Stimulated activated CD8-positive, alpha-beta memory T cell treated with anti-CD3 and anti-CD28 coated beads, Interleukin-15, amount 100 ng/mL, for 48 hours (primary cell): ENCODE measurements at regions not wholly inside any gene's neighbourhood (a gene's known extent, or its start where the extent isn't known, plus 50 kb on each side); places are given as distances from the start of the nearest gene placed in this dataset.

Experiments
- DNase-seq, 2 donors: peaks; one replicate each; pipeline ENCODE4 v3.0.0-alpha.2; 2020; ENCODE audit warnings: low read depth in 2 of 2

DNA sequence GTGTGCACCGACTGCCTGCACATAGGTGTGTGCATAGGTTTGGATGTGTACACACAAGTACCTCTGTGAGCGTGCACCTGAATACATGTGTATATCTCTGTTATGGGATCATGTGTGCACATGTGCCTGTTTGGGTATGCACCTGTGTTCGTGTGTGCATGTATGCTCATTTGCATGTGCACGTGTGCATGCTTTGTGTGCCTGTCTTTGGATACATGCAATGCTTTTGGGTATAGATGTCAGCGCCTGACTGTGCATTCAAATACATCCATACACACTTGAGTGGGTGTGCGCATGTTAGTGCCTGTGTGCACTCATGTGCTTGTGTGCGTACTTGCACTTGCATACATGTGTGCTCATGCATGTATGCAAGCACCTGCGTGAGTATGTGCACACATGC is 258.1 kb downstream of the IRX2 start:
- no peak for DNase-seq

DNA sequence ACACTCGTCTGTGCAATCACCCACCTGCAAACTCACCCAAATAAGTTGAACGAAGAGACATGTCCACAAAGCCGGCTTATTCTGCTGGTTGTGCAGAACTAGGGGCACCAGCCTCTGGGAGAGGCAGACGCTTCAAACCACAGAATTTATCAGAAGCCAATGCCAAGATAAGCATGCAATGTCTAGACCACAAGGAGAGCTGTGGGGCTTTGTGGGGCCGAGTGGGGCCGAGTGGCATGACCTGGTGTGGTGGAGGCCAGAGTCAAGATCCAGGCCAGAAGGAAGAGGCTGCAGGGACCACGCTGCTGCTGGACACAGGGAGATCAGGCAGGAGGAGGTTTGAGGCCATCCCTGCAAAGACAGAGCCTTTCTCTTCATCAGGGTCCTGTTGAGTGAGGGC is 259.0 kb downstream of the IRX2 start:
- DNase-seq: no peak

DNA sequence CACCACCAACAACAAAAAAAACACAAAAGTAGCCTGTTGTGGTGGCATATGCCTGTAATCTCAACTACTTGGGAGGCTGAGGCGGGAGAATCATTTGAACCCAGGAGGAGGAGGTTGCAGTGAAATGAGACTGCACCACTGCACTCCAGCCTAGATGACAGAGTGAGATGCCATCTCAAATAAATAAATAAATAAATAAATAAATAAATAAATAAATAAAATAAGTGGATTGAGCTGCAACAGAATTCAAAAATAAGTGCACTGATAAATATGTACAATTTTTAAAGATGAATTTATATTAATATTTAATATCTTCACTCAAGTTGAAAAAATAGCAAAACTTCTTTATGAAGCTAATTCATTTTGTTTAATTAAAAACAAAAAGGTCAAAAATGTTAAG is 259.6 kb downstream of the IRX2 start:
- no peak for DNase-seq

DNA sequence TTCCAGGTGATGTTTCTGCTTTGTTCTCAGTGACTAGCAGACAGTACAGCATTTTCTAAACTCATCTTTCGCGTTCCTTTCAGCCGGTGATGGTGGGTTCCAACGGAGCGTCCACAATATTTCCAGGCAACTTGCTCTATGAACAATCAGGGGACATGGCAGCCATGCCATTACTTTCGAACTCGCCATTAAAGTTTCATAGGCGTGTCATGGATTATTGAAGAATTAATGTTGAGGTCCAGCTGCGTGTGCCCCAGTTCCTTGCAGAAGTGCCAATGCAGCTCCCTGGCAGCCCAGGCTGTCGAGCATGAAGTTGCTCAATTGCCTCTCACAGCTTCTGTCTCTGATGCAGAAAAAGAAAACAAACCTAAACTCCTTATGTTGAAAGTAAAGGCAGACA is 262.2 kb downstream of the IRX2 start:
- no peak for DNase-seq

DNA sequence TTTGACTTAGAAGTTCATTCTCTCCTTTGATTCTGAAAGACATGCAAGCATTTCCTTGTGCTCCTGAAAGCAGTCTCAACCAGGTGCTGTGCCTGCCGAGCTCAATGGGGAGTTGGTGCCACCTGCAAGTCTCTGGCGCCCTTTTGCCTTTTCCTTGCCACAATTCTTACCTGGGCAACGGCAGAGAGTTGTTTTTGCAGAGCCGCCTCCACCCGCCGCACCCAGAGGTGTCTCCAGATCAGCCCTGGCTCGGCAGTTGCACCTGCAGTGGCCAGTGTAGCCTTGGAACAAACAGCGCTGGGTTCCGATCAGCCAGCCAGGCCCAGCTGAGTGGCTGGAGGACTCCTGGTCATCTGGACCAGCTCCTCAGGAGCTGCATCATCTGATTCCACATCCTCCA is 262.9 kb downstream of the IRX2 start:
- DNase-seq: no peak

DNA sequence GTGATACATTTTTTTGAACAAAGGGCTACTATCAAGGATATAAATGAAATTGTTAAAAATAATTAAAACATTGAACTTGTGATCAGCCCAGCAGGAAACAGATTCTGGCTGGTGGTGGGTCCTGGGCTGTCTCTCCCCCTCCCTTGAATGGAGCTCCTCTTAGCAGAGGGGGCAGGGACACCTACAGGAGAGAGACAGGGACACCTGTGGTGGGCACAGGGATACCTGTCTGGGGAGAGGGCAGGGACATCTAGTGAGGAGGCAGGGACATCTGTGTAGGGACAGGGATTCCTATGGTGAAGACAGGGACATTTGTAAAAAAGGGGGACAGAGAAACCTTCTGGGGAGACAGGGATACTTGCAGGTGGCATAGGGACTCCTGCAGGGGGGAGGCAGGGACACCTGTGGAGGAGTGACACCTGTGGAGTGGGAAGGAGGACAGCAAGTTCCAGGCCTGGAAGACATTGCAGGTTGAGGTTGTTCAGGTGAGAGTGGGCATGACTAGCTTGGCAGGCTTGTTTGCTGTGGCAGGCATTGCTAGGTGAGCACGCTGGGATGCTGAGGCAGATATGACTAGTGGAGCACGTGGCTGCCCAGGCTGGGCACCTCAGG is 264.2 kb downstream of the IRX2 start:
- no peak for DNase-seq

DNA sequence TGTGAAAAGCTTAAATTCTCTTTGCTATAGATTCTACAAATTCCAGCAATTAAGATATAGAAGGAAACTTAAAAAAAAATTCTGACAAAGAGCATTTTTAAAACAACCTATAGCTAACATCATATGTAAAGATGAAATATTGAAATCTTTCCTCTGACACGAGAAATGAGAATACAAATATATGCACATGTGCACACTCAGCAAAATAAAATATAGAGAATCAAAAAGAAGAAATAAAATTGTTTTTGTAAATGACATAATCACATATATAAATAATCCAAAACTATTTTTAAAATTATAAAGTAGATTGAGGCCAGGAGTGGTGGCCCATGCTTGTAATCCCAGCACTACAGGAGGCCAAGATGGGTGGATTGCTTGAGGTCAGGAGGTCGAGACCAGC is 265.1 kb downstream of the IRX2 start:
- DNase-seq: no peak

DNA sequence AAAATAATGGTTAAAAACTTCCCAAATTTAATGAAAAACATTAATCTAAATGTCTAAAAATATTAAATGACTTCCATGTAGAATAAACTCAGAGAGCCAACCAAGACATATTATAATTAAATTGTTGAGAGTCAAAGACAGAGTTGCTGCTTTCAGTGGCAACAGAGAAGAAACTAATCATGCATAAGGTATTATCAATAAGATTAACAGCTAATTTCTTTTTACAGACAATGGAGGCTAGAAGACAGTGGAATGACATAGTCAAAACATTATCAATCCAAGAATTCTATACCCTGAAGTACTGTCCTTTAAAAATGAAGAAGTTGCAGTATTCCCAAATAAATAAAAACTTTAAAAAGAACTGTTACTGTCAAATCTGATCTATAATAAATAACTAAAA is 268.7 kb downstream of the IRX2 start:
- DNase-seq: no peak

DNA sequence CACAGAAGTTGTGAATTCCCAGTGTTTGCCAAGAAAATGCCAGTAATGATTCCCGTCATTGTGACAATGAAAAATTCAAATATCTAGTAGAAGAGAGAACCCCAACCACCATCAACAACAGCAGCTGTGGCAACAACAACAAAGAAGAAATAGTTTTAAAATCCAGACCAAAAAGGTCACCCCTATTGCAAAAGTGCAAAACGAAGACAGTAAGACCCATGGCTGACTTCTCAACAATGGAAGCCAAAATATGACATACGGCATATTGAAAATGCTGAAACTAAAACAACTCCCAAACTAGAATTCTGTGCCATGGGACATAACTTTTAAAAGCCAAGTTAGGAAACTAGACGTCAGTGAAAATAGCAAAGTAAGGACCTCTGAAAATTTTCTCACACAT is 270.6 kb downstream of the IRX2 start:
- DNase-seq: no peak

DNA sequence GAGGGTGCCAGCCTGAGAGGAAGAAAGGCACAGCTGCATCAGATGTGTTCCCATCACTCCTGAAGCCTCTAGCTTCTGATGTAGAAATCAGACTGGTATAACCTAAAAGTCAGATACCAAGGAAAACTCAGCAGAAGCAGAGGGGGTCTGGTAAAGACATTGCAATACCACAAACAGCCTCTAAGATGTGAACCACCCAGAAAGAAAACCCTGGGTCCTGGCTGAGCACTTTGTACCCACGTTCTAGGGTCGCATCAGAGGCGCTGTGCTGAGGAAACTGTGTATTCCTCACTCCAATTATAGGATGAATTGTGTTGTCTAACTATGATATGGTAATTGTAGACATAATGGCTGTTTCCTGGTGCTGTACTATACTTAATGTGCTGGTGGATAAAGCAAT is 275.6 kb downstream of the IRX2 start:
- no peak for DNase-seq

DNA sequence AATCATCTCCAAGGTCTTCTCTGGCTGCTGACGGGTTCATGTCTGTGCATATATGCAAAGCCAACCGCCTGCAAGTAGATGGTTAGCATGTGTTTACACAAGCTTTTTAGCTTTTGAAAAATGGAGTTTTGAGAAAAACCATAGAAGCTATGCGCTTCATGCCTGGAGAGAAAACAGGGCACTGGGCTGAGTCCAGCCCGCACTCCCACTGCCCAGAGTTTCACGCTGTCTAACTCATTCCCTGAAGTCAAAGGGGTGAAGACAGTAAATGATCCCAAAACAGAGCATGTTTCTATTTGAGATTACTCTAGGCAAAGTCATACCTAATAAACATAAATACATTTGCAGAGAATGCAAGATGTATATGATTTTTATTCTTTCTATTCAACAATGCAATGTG is 278.8 kb downstream of the IRX2 start:
- DNase-seq: no peak

DNA sequence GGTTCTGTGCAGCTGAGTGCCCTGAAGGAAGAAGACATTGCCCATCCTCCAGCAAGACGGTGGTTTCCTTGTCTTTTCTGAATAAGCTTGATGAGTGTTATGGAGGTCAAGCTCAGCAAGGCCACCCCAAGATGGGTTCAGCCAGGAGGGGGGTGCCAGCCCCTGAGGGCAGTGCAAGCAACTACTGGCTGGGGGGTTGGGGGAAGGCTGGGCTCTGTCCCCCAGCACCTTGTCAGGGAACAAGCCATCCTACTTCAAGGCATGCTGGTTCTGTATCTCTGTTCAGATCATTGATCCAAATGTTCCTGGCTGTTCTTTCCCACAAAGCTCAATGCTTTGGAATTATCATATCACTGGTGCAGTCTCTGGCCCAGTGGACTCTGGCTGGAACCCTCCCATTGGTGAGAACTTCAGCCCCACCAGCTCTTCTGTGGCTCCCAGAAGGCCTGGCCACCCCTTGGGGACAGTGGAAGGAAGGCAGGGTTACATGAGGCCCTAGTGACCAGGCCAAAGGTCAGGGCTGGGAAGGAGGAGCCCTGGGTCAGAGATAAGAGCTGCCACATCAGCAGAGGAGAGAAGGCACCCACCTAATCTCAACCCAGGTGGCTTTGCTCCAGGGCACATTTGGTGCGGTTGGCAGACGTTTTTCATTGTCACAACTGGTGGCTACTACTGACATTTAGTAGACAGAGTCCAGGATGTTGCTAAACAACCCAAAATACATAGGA is 280.2 kb downstream of the IRX2 start:
- no peak for DNase-seq

DNA sequence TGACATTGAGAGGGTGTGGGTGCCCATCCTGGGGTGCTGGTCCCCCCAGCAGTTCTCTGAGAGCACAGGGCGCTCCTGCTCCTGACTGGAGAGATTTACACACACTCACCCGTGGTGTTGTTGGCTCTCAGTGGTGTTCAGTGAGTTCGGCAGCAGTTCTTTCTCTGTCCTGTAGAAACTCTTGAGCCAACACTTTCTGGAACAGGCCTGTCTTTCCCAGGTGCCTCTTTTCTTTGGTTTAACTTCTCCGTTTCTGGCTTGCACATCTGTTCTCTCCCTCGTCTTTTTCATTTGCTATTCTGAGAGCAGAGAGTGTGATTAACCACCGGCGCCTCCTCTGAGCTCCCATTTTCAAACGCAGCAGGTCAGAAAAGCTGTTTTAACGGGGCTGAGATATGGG is 284.5 kb downstream of the IRX2 start:
- no peak for DNase-seq

DNA sequence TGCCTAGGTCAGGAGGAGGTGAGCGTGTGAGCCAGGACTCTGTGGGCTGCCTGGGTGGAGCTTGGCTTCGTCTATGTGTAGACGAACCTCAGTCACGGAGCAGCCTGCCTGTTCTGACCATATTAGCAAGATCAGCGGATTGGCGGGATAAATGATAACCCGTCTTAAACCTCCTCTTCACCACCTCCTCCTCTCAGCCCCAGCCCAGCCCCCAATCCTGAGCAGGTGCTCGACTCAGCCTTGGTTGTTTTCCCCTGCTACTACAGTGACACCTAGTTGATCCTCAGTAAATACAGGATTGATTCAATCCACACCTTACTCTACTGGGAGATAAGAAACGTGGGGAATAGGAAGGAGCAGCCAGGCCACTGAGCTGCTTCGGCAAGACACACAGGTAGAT is 286.1 kb downstream of the IRX2 start:
- DNase-seq: no peak

DNA sequence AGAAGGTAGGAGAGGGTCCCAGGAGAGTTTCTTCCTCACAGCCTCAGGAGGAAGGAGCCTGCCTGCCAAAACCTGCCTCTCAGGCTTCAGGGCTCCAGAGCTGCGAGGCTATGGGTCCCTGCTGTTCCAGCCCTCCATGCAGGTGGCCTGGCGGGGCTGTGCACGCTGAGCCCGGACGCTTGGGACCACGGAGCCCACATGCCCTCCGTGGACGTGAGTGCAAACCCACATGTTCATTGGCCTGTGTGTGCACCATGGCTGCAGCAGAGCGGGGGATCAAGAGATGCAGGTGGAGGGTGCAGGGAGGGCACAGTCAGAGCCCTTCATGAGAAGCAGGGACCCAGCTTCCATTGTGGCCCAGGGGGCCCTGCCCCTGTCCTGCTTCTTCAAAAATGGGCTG is 287.3 kb downstream of the IRX2 start:
- DNase-seq: no peak

DNA sequence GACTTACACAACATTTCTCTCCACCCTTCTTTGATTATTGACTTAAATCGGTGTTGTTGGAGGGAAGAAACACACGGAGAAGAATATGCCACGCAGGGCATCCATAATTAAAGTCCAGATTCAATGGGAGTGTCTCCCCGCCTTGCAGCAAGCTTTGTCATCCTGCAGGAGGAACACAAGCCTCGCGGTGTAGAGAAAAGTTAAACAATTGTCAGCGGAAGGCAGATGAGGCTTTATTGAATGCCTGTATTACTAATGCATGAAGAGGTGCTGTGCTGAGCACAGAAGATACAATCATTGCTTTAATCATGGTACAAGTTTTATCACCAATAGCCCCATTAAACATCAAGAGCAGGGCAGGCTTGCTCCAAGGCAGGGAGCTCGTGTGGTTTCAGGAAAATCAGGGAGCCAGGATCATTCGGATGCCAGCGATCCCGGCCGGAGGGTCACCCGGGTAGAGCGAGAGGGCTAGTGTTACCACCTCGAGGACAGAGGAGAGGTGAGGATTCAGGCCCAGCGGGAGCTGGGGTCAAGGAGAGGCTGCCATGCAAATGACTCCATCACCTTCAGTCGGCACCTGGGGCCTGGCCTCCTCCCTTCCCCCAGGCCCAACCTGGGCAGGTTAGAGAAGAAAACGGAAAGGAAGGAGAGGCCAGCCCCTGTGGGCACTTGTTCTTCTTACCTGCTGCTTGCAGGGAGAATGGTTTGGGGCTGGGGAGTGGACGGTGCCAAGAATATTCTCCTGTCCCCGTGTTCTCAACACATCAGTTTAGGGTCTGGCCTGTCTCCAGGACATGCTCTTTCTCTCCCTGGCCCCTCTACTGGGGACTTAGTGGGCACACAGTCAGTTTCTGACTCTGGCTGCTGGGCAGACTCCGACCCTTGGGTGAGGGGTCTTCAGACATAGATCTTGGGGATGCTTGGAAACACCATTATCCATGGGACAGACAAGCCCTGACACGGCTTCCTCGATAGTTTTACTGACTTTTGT is 289.5 kb downstream of the IRX2 start:
- DNase-seq: no peak

DNA sequence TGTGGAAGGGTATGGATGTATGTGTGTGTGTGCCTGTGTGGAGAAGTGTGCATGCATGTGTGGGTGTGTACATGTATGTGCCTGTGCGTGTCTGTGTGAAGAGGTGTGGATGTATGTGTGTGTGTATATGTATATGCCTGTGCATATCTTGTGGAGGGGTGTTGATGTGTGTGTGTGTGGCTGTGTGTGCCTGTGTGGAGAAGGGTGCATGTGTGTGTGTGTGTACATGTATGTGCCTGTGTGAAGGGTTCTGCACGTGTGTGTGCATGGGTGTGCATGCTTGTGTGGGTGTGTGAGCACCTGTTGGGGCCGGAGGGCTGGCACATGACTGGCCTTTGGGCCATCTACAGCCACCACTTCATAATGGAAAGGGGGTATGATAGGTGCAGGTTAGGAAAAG is 291.4 kb downstream of the IRX2 start:
- DNase-seq: no peak

DNA sequence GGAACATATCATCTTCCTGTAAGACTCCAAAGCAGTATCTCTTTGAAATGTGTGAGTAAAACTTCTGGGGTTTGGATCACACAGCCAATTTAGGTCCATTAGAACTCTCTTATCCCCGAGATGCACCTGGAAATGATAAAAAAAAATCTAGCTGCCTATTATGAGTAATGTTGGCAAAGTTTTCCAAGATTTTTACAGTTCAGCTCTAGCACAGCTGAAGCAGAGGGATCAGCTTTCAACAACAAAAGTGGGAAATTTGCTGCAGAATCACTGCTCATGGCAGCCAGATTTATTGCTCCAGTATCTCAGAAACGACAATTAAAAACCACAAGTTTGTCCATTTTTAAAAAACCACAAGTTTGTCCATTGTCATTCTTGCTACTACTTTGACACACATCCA is 292.2 kb downstream of the IRX2 start:
- no peak for DNase-seq

DNA sequence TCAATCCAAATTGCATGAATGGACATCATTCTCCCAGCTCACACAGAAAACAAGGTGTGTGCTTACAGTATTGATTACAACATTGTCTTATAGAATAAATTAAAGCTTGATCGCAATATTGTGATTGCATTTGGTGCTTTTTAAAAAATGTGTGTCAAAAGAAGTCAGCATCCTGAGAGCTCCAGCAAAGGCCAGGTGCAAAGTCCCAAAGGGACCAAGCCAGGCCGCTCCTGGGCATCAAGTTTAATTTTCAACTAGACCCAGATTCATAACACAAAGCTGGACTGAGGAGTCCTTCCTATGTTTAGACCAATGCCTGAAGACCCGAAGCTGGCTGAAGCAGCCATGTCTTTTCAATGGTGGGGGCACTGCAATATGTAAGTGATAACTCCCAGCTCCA is 295.6 kb downstream of the IRX2 start:
- no peak for DNase-seq

DNA sequence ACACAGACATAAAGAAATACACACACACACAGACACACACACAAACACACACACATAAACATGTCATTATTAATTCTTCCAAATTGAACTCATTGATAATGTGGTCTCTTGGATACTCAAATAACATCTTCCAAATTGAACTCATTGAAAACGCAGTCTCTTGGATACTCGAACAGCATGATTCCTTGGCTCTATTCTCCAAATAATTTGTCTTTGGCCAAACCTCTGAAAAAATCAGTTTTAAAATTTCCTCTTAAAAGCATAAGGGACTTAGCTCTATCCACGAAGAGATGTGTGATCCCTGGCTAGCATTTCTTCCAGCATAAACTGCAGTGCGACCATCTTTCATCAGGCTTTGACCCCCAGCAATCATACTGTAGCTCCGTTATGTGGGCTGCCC is 296.6 kb downstream of the IRX2 start:
- DNase-seq: no peak

DNA sequence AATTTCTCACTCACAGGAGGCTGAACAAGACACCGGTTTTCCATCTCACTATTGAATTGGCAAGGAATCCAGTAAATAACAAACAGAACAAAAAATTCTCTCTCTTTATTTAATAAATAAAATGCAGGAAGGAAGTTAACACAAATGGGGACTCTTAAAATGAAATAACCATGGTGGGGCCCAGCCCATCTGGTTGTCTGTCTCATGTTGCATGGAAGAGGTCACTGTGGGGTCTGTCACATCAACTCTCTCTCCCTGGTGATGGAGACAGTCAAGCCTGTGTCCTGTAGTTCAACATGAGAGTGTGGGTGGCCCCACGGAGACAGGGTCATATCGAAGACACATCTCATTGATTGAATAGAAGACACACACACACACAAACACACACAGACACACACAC is 297.7 kb downstream of the IRX2 start:
- no peak for DNase-seq

DNA sequence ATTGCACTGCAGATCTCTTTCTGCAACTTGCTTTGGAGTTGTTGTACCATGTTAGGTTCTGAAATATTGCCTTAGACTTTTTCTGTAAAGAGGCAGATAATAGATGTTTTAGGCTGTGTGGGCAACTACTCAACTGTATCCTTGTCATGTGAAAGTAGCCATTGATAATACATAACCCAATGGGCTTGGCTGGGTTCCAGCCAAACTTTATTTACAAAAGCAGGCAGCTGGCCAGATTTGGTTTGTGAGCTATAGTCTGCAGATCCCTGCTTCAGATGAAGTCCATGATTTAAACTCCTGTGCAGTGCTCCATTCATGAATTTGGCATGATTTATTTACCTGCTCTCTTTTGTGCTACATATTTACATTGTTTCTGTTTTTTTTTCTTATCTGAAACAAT is 300.4 kb downstream of the IRX2 start:
- DNase-seq: no peak
